Uterus (tissue), 3 donors: ENCODE measurements at regions not wholly inside any gene's neighbourhood (a gene's known extent, or its start where the extent isn't known, plus 50 kb on each side); places are given as distances from the start of the nearest gene placed in this dataset.

ENCODE experiments used
- DNase-seq, 2 donors: peaks; one replicate each; pipeline ENCODE4 v3.0.0-alpha.2; 2019 to 2020
- H3K27ac ChIP-seq, 2 donors: fragments of 200-600 bp; sonication (generic); 1 replicate in 1 of 2; 2 replicates in 1 of 2; pipeline ENCODE4 v1.5.1; 2016 to 2018
- H3K27me3 ChIP-seq, 2 donors: fragments of 200-600 bp; sonication (generic); one replicate each; pipeline ENCODE4 v1.5.1; 2018 to 2019; ENCODE audit warnings: control low read depth in 1 of 2
- H3K36me3 ChIP-seq, 2 donors: fragments of 200-600 bp; sonication (generic); one replicate each; pipeline ENCODE4 v1.5.1; 2019; ENCODE audit warnings: control low read depth in 1 of 2
- H3K4me1 ChIP-seq, 2 donors: fragments of 200-600 bp; sonication (generic); one replicate each; pipeline ENCODE4 v1.5.1; 2018 to 2019; ENCODE audit warnings: control low read depth in 1 of 2
- H3K4me3 ChIP-seq, 2 donors: fragments of 200-600 bp; sonication (generic); 1 replicate in 1 of 2; 2 replicates in 1 of 2; pipeline ENCODE4 v1.5.1; 2018 to 2019; ENCODE audit warnings: mild to moderate bottlenecking in 1 of 2
- H3K9me3 ChIP-seq, 2 donors: fragments of 200-600 bp; sonication (generic); one replicate each; pipeline ENCODE4 v1.5.1; 2019; ENCODE audit warnings: control low read depth in 1 of 2
- CTCF ChIP-seq, 4 experiments: fragments of 200-600 bp in 2 of 4; fragments of 450-650 bp in 2 of 4; sonication (generic) in 2 of 4; IDR thresholded peaks; one replicate each; pipeline ENCODE4 v1.5.1; 2016 to 2019; ENCODE audit warnings: antibody characterized with exemption in 4 of 4, mild to moderate bottlenecking in 2 of 4, moderate library complexity in 1 of 4
- POLR2A ChIP-seq, 2 donors: fragments of 450-650 bp; IDR thresholded peaks; one replicate each; pipeline ENCODE4 v1.6.1; 2016; ENCODE audit warnings: antibody characterized with exemption in 2 of 2, mild to moderate bottlenecking in 1 of 2, moderate library complexity in 1 of 2
- intact Hi-C: fragments of 100-400 bp; cut with DNase I; formaldehyde crosslinking; loops from one replicate; pipeline ENCODE4 v1.15.1; 2023; ENCODE audit warnings: low total_unique reads
- donor health status: DM: yes; HTN: yes; CAD: no.

GRCh38 chr12:126685636-126686035, 1581.3 kb upstream of the TMEM132C start:
- no peak for DNase-seq
- intact Hi-C loops: no loop called here
- no peaks in the 10 kb centered on the region for H3K36me3 ChIP-seq
- no peaks in the 10 kb centered on the region for H3K9me3 ChIP-seq
- H3K4me1 ChIP-seq: no peaks in the 10 kb centered on the region
- TF ChIP-seq POLR2A (IDR thresholded peaks at IDR 0.05) (no peak), CTCF (IDR thresholded peaks at IDR 0.05) (no peak)
- no peaks in the 10 kb centered on the region for H3K27me3 ChIP-seq
- no peak overlapping the region for H3K4me3 ChIP-seq
- no peak overlapping the region for H3K27ac ChIP-seq

- no peak overlapping the region for H3K4me3 ChIP-seq
- no peaks in the 10 kb centered on the region for H3K9me3 ChIP-seq
- TF ChIP-seq POLR2A (IDR thresholded peaks at IDR 0.05) (no peak), CTCF (IDR thresholded peaks at IDR 0.05) (no peak)
- no peaks in the 10 kb centered on the region for H3K36me3 ChIP-seq
- H3K4me1 ChIP-seq: no peaks in the 10 kb centered on the region
- no peak for DNase-seq
- intact Hi-C loops: no loop called here
- H3K27ac ChIP-seq: no peak overlapping the region
- no peaks in the 10 kb centered on the region for H3K27me3 ChIP-seq
Measured at GRCh38 chr12:126688556-126688955, 1578.4 kb upstream of the TMEM132C start.

GRCh38 chr12:126700096-126700495, 1566.9 kb upstream of the TMEM132C start:
- Histone ChIP-seq H3K4me1 (no peaks in the 10 kb centered on the region), H3K36me3 (no peaks in the 10 kb centered on the region), H3K27ac (no peak overlapping the region), H3K4me3 (no peak overlapping the region), H3K9me3 (no peaks in the 10 kb centered on the region), H3K27me3 (no peaks in the 10 kb centered on the region)
- intact Hi-C loops: no loop called here
- no peak for TF ChIP-seq CTCF (IDR thresholded peaks at IDR 0.05)
- no peak for TF ChIP-seq POLR2A (IDR thresholded peaks at IDR 0.05)
- no peak for DNase-seq

- Histone ChIP-seq H3K27me3 (no peaks in the 10 kb centered on the region), H3K27ac (no peak overlapping the region), H3K9me3 (no peaks in the 10 kb centered on the region), H3K36me3 (no peaks in the 10 kb centered on the region), H3K4me1 (no peaks in the 10 kb centered on the region), H3K4me3 (no peak overlapping the region)
- DNase-seq: no peak
- intact Hi-C loops: no loop called here
- no peak for TF ChIP-seq POLR2A (IDR thresholded peaks at IDR 0.05)
- no peak for TF ChIP-seq CTCF (IDR thresholded peaks at IDR 0.05)
Measured at GRCh38 chr12:126704609-126705008, 1562.4 kb upstream of the TMEM132C start.

- Histone ChIP-seq H3K27me3 (no peaks in the 10 kb centered on the region), H3K36me3 (no peaks in the 10 kb centered on the region), H3K4me1 (no peaks in the 10 kb centered on the region), H3K27ac (no peak overlapping the region), H3K9me3 (no peaks in the 10 kb centered on the region), H3K4me3 (no peak overlapping the region)
- TF ChIP-seq CTCF (IDR thresholded peaks at IDR 0.05) (no peak), POLR2A (IDR thresholded peaks at IDR 0.05) (no peak)
- intact Hi-C loops: no loop called here
- no peak for DNase-seq
Measured at GRCh38 chr12:126706300-126706699, 1560.7 kb upstream of the TMEM132C start.
